PC-9 (cell line): ENCODE measurements at regions not wholly inside any gene's neighbourhood (a gene's known extent, or its start where the extent isn't known, plus 50 kb on each side); places are given as distances from the start of the nearest gene placed in this dataset.

Experiments
- CTCF ChIP-seq: fragments of 200-600 bp; sonication (generic); conservative IDR thresholded peaks from 2 replicates; pipeline ENCODE4 v1.6.1; 2017; ENCODE audit warnings: mixed run types, antibody characterized with exemption, mild to moderate bottlenecking, moderate library complexity
- EZH2 ChIP-seq: fragments of 200-600 bp; sonication (generic); IDR thresholded peaks from 2 replicates; pipeline ENCODE4 v1.8.0; 2017; ENCODE audit warnings: antibody characterized with exemption, low read depth

DNA sequence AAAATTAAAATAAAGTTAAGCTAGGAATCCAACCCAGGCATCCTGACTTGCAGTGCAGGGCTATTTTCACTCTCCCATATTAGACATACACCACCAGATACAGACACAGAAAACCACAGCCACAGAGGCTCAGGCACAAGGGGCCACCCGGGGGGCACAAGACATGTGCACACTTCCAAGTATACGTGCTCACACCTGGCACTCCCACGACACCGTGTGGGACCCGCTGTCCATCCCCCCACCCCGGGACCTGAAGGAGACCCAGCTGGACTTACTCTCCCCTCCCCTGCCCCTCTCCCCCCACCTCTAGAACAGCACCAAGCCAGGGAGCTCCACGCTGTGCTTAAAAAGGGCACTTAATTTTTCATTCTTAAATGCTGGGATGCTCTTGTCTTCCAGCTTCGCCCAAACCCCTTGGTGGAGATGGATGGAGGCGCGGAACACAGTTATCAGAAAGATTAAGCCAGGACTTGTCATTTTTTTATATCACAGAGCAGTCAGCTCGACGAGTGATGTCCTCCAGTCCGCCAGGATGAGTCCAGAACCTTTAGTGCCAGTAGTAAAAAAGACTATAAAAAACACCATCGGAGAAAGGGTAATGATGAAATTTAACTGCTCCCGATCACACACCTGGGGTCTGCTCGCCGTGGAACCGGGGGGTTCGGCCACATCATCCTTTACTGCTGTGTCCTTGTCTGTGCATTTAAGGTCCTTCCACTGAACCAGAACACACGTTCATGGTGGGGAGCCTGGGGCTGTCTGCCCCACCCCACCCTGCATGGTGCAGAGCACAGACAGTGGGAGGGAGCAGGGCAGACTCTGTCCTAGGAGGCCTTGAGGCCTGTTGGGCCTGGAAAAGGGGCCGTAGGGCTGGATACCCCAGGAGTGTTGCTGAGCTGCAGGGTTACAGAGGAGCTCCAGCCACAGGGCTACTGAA, 73.3 kb upstream of the LHX1 start:
- TF ChIP-seq CTCF, result no peak
- TF ChIP-seq EZH2, result no peak
